HG02798 (cell line): ENCODE measurements at regions not wholly inside any gene's neighbourhood (a gene's known extent, or its start where the extent isn't known, plus 50 kb on each side); places are given as distances from the start of the nearest gene placed in this dataset.

ENCODE experiments used
- ATAC-seq: cut with Tn5 transposase; IDR thresholded peaks from one replicate; pipeline ENCODE4 v1.9.1; 2021; ENCODE audit warnings: mild to moderate bottlenecking; ENCODE audit not compliant: unreplicated experiment, poor library complexity

DNA sequence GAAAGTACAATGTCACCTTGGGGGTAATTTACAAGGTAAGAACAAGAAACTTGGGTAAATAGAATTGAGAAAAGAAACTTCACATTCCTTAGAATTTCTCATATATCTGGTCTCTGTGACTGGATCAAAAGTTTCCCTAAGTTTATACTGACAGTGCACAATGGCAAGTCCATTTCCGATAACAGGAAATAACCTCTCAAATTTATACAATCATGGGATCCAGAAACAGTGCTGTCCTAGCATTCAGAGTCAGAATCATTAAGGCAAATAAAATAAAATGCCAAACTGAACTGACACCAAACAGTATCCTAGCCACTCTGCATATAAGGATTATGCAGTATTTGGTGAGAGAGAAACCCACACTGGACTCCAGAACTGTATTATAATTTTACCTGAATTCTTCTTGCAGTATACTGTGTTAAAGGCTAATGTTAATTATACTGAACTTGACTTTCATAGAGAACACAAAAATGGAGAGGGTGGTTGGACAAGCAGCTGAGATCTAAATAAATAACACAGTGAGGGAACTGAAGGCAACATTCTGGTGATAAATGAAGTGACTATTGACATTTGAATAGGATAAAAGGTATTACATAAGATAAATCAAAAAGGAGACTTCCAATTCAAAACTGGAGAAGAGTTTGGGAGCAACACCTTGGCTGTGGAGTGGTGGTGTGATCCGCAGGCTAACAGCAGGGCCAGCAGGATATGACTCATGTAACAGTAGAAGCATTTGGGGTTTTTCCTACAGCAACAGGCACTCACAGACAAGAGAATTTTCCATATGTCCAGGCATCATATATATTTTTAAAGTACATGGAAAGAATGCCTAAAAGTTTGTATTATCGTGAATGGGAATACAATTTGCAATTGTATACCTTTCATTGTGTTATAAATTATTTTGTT, 932.5 kb upstream of the MIR17HG start:
- no peak for ATAC-seq

DNA sequence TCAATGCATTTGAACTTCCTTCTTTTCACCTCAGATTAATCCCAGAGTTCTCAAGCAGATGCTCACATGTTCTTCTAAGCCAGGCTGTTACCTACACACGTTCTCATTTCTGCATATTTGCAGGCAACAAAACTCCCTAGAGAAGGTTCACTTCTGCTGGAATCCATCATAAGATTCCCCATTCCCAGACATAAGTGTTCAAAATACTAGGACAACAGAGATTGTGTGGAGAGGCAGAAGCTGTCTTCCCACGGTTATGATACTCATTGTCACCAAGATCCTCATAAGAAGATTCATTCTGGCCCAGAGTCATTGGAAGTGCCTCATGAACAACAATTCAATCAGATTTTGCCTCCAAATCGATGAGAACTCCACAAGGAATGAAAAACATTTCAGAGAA, 931.6 kb upstream of the MIR17HG start:
- no peak for ATAC-seq

DNA sequence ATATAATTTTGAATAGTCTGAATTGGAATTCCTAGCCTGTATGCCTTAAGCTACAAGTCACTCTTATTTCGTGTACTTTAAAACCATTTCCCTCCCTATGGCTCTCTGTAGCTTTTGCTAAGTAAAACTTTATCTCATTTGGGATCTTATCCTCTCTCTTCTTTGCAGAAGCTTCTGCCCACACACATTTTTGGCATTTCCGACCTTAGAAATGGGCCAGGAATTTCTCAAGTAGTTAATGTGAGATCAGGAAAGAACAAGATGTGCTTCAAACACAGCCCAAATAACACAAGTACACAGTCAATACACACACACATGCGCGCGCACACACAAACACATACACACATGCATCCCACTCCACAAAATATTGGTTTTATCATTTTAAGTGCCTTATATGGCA, 931.0 kb upstream of the MIR17HG start:
- no peak for ATAC-seq

DNA sequence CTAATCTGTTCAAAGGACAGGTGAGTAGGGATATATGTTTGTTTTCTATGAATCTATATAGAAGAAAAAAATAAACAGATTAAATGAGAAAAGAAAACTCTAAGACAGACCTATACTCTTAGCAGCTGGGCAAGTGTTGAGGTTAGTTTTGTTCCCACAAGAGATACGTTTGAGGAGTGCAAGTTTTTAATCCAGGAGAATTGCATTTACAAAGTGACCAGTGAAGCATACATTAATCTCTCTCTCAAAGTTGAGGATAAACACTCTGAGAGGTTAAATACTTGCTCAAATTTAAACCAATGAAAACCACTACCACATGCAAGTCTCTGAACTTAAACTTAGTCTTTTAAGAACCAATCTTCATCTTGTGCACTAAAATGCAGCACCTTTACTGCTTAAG, 930.5 kb upstream of the MIR17HG start:
- no peak for ATAC-seq

DNA sequence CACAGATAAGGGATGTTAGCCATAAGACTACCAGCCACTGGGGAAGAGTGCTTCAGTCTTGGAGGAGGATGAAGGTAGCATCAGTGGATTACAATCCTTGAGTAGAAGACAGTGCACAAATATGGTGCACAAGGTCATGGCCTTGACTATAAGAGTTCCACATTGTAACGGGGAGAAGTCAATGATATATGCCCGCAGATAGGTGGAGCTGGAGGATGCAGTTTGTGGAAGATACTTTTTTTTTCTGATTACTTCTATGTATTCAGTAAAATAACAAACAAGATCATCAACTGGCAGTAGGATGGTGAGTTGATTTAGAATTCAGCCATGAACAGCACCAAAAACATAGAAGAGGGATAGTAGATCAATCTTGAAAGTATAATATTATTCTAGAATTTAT, 926.8 kb upstream of the MIR17HG start:
- ATAC-seq: no peak

DNA sequence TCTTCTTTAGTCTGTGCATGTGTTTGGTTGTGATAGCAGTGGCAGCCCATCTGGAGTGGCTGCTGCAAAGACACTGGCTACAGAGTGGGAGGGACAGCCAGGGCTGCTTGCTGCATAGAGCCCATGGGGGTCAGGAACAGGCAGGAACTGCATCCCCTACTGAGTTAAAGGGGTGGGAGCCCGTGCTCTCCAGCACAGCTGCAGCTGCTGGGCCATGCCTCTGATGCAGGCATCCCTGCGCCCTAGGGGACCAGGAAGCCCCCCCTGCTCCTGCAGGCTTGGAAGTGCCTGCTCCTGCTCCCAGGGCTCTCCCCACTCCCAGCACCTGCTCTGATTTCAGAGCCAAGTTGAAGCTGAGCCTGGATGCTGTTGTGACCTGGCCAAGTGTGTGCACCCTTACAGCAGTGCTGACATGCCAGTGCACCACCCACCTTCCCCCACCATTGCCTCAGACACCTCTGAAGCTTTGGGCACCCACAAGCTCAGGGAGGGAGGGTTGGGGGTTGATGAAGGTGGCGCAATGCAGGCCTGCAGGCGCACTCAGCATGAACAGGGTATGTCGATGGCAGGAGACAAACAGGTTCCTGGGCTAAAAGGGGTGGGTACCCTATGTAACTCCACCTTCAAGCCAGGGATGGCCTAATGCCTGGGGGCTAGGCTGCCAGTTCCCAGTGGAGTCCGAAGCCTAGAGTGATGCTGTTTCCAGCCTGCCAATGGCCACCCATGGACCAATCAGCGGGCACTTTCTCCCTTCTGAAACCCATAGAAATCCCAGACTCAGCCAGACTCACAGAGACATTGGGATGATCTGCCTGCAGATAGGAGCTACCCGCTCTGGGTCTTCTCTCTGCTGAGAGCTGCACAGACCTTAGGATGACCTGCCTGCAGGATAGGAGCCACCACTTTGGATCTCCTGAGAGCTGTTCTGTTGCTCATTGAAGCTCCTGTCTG, 919.9 kb upstream of the MIR17HG start:
- ATAC-seq: no peak

DNA sequence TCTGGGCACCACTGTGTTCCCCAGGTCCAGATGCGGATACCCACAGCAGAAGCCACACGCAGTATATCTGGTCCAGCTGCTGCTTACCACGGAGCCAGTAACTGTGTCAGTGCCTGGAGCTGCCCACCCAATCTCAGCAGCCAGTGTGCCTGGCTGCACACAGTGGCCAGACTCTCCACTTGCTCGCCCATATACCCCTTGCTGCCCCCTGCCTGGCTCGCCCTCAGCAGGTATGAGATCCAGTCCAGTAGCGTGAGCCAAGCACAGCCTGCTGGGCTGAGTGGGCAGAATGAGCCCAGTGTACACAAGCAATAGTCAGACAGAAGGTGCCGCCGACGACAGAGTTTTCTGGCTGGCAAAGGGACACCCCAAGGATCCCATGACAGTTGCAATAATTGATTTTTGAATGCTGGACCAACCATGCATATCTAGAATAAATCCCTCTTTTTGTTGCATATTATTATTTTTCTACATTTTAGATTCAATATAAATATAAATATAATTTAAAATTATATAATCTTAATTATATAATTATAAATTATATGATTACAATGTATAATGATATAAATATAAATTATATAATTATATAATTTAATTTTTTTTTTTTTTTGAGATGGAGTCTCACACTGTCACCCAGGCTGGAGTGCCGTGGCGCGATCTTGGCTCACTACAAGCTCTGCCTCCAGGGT, 918.8 kb upstream of the MIR17HG start:
- ATAC-seq: no peak

DNA sequence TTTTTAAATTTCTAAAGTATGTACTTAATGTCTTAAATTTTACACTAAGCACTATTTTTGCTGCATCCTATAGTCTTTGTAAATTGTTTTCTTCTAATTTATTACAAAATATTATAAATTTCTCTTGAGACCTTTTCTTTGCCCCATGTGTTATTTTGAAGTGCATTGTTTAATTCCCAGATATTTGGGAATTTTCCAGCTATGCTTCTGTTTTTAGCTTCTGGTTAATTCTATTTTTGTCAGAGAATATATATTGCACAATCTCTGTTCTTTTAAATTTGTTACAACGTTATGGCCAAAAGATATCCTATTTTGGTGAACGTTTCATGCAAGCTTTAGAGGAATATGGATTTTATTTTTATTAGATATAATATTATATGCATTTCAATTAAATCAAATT, 917.4 kb upstream of the MIR17HG start:
- ATAC-seq: no peak

DNA sequence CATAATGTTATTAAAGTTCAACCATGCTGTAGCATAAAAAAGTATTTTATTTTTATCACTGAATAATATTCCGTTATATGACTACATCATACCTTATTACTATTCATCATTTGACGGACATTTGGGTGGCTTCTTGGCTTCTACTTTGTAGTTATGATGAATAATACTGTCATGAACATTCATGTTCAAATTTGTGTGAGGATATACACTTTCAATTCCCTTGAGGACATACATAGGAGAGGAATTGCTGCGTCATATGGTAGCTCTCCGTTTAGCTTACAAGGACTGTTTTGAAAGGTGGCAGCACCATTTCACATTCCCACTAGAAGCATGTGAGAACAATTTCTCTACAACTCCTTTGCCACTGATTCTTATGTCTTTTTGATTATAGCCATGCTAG, 910.8 kb upstream of the MIR17HG start:
- no peak for ATAC-seq

DNA sequence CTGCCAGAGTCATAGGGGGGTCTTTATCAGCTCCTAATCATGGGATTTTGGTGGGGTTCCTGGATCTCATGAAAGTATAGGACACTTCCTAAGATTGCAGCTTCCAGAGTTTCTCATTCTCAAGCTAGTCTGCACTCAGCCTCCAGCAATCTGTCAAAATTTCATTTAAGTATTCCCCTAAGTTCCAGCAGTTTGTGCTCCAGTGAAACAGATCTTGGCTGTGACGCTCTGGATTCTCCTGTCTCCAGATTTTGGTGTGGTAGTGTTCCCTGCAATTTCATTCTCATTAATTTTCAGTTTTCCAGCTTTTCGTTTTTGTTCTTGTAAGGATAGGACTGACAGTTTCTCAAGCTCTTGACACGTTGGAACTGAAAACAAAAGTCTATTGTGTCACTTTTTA, 908.9 kb upstream of the MIR17HG start:
- ATAC-seq: no peak

DNA sequence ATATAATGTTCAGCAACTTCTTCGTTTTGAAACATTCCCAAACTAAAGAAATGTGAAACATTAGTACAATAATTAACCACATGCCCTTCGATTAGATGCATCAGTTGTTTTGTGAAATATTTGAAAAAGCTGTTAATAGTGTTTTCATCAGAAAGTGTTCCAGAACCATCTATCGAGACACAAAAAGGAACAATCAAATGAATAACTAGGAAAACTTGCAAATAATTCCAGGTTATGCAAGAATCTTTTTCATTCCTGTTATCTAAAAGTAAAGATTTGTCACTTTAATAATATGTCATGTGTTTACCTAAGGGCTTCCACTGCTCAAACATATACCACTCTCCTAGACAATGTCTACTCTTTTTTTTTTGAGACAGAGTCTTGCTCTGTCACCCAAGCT, 904.2 kb upstream of the MIR17HG start:
- ATAC-seq: no peak

DNA sequence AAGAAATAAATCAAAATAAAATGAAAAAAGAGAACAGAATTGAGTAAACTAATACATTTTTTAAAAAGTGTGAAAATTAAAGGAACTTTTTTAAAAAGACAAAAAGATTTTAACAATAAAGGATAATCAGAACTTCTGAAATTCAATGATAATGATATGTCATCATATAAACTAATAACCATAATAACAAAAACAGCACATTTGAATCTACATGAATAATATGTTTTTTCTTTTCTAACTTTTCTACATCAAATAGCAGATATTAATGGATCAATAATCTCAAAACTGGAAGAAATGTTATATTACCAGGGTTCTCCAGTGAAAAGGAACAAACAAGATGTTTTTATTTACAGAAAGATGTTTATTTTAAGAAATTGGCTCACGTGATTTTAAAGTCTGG, 903.3 kb upstream of the MIR17HG start:
- ATAC-seq: no peak

DNA sequence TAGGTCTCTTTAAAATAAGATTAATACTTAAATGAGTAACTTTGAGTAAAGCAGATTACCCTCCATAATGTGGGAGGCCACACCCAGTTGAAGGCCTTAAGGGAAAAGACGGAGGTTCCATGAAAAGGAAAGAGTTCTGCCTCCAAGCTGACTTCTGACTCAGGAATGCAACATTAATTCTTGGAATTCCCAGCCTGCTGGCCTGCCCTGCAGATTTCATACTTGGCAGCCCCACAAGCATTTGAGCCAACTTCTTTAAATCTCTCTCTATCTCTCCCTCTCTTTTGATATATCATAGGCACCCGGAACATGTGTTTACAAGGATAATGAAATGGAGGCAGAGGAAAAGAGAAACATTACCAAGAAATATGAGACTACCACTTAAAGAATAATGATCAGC, 902.3 kb upstream of the MIR17HG start:
- ATAC-seq: no peak

DNA sequence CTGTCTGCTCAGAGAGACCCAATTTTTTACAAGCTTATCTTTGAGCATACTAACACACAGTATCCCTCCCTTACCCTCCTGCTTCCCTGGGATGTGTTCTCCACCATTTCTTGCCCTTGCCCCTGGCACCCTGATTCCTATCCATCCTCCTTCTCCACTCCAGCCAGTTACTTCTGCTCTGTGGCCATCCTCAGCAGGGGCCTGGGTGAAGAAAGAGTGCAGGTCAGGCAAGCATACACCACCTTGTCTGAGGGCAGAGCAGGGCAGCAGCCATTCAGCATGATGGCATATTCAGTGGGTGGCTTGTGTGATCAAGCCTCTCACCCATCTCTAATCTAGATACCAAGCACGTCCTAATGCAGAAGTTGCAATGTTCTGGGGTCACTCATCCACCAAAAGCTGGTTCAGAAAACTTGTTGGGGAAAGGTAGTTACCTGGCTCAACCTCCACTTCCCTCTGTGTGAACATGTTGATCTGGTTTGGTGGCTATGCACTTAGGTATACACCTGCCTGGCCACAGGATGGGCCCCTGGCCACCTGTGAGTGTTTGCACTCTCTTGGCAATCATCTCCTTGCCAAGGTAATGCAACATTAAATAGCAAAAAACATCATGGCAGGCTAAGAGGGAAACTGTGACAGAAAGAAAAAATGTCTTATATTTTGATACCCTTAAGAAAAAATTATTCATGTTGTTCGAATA, 900.3 kb upstream of the MIR17HG start:
- ATAC-seq: no peak

DNA sequence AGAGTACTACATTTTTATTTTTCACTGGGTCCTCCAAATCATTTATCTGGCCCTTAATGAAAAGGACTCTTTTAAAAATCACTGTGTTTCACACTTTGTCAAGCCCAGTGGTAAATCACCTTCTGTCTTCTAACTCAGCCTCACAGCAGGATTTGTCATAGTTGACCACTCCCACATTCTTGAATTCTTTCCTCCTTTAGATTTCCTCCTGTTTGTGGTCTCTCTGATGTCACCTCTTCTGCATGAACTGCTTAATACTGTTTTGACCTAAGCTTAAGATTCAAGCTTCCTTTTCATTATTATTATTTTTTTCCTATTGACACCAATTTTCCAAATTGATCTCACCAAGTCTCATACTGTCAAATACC, 899.8 kb upstream of the MIR17HG start:
- ATAC-seq: no peak

DNA sequence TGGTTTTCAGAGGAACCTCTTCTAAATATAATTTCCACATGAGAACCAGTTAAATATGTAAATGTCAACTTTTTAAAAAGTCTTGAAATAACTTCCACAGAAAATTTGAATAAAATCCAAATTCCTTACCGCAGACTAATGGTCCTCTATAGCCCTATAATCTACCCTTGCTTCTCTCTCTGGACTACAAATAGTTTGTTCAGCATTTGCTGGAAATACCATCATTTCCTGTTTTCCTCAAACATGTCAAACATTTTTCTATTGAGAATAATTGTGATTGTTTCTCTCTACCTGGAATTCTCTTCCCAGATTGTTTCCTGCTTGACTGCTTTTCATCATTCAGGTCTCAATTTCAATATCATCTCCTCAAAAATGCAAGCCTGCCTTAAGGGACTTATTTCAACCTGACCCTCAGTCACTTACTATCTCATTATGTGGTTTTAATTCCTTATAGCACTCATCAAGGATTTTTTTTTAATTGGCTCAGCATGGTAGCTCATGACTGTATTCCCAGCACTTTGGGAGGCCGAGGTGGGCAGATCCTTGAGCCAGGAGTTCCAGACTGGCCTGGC, 898.9 kb upstream of the MIR17HG start:
- no peak for ATAC-seq

DNA sequence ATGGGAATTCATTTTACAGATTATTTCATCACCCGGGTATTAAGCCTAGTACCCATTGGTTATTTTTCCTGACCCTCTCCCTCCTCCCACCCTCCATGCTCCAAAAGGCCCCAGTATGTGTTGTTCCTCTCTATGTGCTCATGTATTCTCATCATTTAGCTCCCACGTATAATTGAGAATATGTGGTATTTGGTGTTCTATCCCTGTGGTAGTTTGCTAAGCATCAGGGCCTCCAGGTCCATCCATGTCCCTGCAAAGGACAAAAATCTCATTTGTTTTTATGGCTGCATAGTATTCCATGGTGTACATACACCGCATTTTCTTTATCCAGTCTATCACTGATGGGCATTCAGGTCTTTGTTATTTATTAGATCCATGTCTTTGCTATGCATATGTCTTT, 894.1 kb upstream of the MIR17HG start:
- ATAC-seq: no peak

DNA sequence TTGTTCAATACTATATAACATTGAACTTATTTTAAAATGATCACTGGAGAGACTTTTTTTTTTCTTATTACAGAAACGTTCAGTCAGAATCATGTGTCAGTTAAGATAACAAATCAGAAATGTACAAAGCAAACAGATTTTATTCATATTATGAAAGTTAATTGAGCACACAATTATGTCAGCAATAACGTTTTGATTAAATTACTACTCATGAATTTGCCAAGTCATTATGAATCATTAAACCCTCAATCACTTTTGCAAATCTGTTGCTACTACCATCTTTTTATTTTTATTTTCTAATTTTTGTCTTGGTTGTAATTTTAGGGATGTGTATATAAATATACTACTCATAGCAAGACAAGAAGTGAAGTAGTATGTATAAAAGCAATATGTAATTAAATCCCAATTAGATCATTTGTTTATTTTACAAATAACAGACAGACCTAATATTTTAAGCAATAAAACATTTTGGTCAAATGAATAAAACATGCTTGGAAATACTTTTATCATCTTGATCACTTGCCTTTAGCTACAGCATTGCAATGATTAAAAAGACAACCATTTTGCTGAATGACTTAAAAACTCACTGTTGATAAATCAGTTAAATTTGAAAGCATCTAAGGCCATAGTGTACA, 893.4 kb upstream of the MIR17HG start:
- ATAC-seq: no peak

DNA sequence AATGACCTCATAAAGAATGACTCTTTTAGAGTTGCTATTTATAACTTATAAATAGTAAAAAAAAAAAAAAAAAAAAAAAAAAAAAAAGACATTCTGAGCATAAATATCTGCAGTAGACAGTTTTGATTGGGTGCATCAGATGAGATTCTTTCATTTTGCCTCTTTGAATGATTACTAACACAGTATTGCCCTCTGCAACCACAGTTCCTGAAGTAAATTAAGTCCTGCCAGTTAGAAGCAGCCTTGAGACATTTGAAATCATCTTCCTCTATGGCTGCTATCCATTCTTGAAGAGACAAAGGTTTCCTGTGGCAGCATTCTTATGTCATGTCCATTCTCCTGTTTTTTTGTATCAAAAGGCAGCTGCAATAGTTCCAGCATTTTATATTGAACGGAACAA, 892.4 kb upstream of the MIR17HG start:
- no peak for ATAC-seq
